Chondrocyte (in vitro differentiated cells): ENCODE measurements at regions not wholly inside any gene's neighbourhood (a gene's known extent, or its start where the extent isn't known, plus 50 kb on each side); places are given as distances from the start of the nearest gene placed in this dataset.

Experiments used
- DNase-seq: peaks from one replicate; pipeline ENCODE4 v3.0.0; 2021; ENCODE audit warnings: mixed read lengths, low spot score
- H3K27ac Mint-ChIP-seq: one replicate; pipeline ENCODE4 v1.8.0; 2021; ENCODE audit warnings: mild to moderate bottlenecking, moderate library complexity, mixed read lengths; ENCODE audit not compliant: unreplicated experiment
- H3K27me3 Mint-ChIP-seq: 2 replicates; pipeline ENCODE4 v1.8.0; 2021; ENCODE audit warnings: low read depth, mixed read lengths
- H3K36me3 Mint-ChIP-seq: 2 replicates; pipeline ENCODE4 v1.8.0; 2021; ENCODE audit warnings: low read depth, mixed read lengths
- H3K4me1 Mint-ChIP-seq: 2 replicates; pipeline ENCODE4 v1.8.0; 2021; ENCODE audit warnings: low read depth, mild to moderate bottlenecking, mixed read lengths
- H3K4me3 Mint-ChIP-seq: one replicate; pipeline ENCODE4 v1.8.0; 2021; ENCODE audit warnings: mild to moderate bottlenecking, moderate library complexity, mixed read lengths; ENCODE audit not compliant: unreplicated experiment
- H3K9me3 Mint-ChIP-seq: 2 replicates; pipeline ENCODE4 v1.8.0; 2021; ENCODE audit warnings: low read depth, mixed read lengths
- TF ChIP-seq, protein P1 (sequence below): fragments of 200-600 bp; sonication (generic); IDR thresholded peaks from 2 replicates; pipeline ENCODE4 v1.5.0; 2021; ENCODE audit warnings: antibody characterized with exemption, mild to moderate bottlenecking, moderate library complexity

DNA sequence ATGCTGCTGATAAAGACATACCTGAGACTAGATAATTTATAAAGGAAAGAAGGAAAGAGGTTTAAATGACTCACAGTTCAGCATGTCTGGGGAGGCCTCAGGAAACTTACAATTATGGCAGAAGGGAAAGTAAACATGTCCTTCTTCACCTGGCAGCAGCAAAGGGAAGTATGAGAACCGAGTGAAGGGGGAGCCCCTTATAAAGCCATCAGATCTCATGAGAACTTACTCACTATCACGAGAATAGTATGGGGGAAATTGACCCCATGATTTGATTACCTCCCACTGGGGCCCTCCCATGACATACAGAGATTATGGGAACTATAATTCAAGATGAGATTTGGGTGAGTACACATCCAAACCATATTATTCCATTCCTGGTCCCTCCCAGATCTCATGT is 154.4 kb downstream of the FASLG start:
- Mint-ChIP-seq H3K9me3 (peaks cover 4% of the 10 kb centered on the region), H3K4me3 (no peak overlapping the region), H3K27me3 (peaks cover 3% of the 10 kb centered on the region), H3K27ac (no peak overlapping the region), H3K4me1 (peaks cover 5% of the 10 kb centered on the region), H3K36me3 (no peaks in the 10 kb centered on the region)
- TF ChIP-seq, protein P1, sequence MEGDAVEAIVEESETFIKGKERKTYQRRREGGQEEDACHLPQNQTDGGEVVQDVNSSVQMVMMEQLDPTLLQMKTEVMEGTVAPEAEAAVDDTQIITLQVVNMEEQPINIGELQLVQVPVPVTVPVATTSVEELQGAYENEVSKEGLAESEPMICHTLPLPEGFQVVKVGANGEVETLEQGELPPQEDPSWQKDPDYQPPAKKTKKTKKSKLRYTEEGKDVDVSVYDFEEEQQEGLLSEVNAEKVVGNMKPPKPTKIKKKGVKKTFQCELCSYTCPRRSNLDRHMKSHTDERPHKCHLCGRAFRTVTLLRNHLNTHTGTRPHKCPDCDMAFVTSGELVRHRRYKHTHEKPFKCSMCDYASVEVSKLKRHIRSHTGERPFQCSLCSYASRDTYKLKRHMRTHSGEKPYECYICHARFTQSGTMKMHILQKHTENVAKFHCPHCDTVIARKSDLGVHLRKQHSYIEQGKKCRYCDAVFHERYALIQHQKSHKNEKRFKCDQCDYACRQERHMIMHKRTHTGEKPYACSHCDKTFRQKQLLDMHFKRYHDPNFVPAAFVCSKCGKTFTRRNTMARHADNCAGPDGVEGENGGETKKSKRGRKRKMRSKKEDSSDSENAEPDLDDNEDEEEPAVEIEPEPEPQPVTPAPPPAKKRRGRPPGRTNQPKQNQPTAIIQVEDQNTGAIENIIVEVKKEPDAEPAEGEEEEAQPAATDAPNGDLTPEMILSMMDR, result no peak
- DNase-seq, result no peak

GRCh38 chr1:172814428-172814827 is 155.5 kb downstream of the FASLG start:
- TF ChIP-seq, protein P1, result no peak
- no peaks in the 10 kb centered on the region for H3K36me3 Mint-ChIP-seq

GRCh38 chr1:172815740-172816139 is 156.8 kb downstream of the FASLG start:
- Mint-ChIP-seq H3K4me3 (no peak overlapping the region), H3K27me3 (peaks cover 3% of the 10 kb centered on the region), H3K36me3 (no peaks in the 10 kb centered on the region), H3K4me1 (peaks cover 5% of the 10 kb centered on the region), H3K27ac (no peak overlapping the region), H3K9me3 (peaks cover 4% of the 10 kb centered on the region)
- DNase-seq, result no peak
- TF ChIP-seq, protein P1, result no peak

More at GRCh38 chr1:172814428-172814827, 155.5 kb downstream of the FASLG start:
- DNase-seq, result no peak
- H3K4me1 Mint-ChIP-seq, result peaks cover 5% of the 10 kb centered on the region
- H3K27me3 Mint-ChIP-seq, result peaks cover 3% of the 10 kb centered on the region
- no peak overlapping the region for H3K4me3 Mint-ChIP-seq
- no peak overlapping the region for H3K27ac Mint-ChIP-seq
- peaks cover 4% of the 10 kb centered on the region for H3K9me3 Mint-ChIP-seq

GRCh38 chr1:172818841-172819527 is 160.1 kb downstream of the FASLG start:
- H3K9me3 Mint-ChIP-seq, result peaks cover 4% of the 10 kb centered on the region
- no peak for DNase-seq
- no peaks in the 10 kb centered on the region for H3K36me3 Mint-ChIP-seq
- no peak overlapping the region for H3K4me3 Mint-ChIP-seq
- H3K4me1 Mint-ChIP-seq, result peaks cover 14% of the 10 kb centered on the region
- TF ChIP-seq, protein P1, result no peak
- H3K27ac Mint-ChIP-seq, result no peak overlapping the region
- H3K27me3 Mint-ChIP-seq, result peaks cover 3% of the 10 kb centered on the region

DNA sequence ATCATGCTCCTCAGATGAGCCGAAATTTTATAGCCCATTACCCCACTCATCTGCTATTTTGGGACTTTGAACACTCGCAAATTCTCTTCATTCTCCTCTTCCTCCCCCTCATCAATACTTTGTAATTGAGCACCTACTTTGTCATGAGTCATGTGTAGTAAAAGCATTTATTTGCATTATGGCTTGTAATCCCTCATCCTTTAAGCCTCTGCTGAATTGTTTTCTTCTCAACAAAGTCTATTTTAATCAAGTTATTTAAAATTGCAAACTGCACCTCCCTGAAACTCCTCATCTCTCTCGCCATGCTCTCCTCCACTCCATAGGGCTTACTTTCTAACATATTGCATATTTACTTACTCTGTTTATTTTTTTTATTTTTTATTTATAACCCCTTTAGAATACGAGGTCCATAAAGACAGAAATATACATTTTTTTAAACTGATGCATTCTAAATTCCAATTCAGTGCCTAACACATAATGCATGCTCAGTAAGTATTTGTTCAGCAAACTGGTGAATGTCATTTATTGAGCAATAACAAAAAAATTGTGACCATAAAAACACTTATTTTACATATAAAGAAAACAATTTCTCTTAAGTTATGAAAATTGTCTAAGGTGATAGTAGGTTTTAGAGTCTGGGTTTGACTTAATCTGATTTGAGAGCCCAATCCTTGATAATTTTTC is 161.7 kb downstream of the FASLG start:
- Mint-ChIP-seq H3K36me3 (no peaks in the 10 kb centered on the region), H3K9me3 (no peaks in the 10 kb centered on the region), H3K4me1 (peaks cover 13% of the 10 kb centered on the region), H3K27me3 (peaks cover 3% of the 10 kb centered on the region), H3K27ac (no peak overlapping the region), H3K4me3 (no peak overlapping the region)
- TF ChIP-seq, protein P1, result no peak
- DNase-seq, result no peak
